ENCODE measurements at regions not wholly inside any gene's neighbourhood (a gene's known extent, or its start where the extent isn't known, plus 50 kb on each side); places are given as distances from the start of the nearest gene placed in this dataset.

GRCh38 chr4:20496068-20496467, 204.2 kb upstream of the PACRGL start:
- H3K79me2 ChIP-seq (ENCODE audit: insufficient read depth, low read depth, low read length): no peaks in the 10 kb centered on the region
- no peak overlapping the region for H2AFZ ChIP-seq (ENCODE audit: low read length)
- H4K20me1 ChIP-seq (ENCODE audit: insufficient read depth, low read length): no peaks in the 10 kb centered on the region
- intact Hi-C loops (cut with micrococcal nuclease; ENCODE audit: unreplicated experiment): no loop called here
- H3K4me3 ChIP-seq (ENCODE audit: low read depth, low read length, poor library complexity, severe bottlenecking): no peak overlapping the region
- no peak for DNase-seq (ENCODE audit: low spot score)
- H3K4me2 ChIP-seq (ENCODE audit: low read length): no peak overlapping the region
- CTCF ChIA-PET (ENCODE audit: unreplicated experiment): no interaction called here
- no peaks in the 10 kb centered on the region for H3K9me2 ChIP-seq (ENCODE audit: insufficient read depth, low read length)
- POLR2A ChIA-PET: interaction anchor here (0.6 to 0.7 kb wide), 2 partner anchors 48 to 785 kb away, joined by 3 to 5 read pairs; no protein-coding TSS in a partner anchor
- H3K27ac ChIP-seq (ENCODE audit: low read depth, low read length, poor library complexity, severe bottlenecking): no peak overlapping the region
- H3K4me1 ChIP-seq (ENCODE audit: insufficient read depth, low read length, poor library complexity, severe bottlenecking): no peaks in the 10 kb centered on the region
- no peaks in the 10 kb centered on the region for H3K36me3 ChIP-seq (ENCODE audit: insufficient read depth, low read length)
- no peak for TF ChIP-seq CTCF (conservative IDR thresholded peaks at IDR 0.05; ENCODE audit: low read length)
- no peak for TF ChIP-seq EZH2phosphoT487 (IDR thresholded peaks at IDR 0.05; ENCODE audit: borderline replicate concordance, low read depth, low read length)
- BruUV-seq (replicated peaks): no TSS peak
- H3K9me3 ChIP-seq (ENCODE audit: low read length): no peaks in the 10 kb centered on the region

GRCh38 chr4:20504146-20504545, 196.1 kb upstream of the PACRGL start:
- no TSS peak for BruUV-seq (replicated peaks)
- DNase-seq (ENCODE audit: low spot score): no peak
- no peaks in the 10 kb centered on the region for H3K9me3 ChIP-seq (ENCODE audit: low read length)
- POLR2A ChIA-PET: no interaction called here
- H4K20me1 ChIP-seq (ENCODE audit: insufficient read depth, low read length): no peaks in the 10 kb centered on the region
- no peaks in the 10 kb centered on the region for H3K36me3 ChIP-seq (ENCODE audit: insufficient read depth, low read length)
- no peak overlapping the region for H3K4me3 ChIP-seq (ENCODE audit: low read depth, low read length, poor library complexity, severe bottlenecking)
- no peaks in the 10 kb centered on the region for H3K9me2 ChIP-seq (ENCODE audit: insufficient read depth, low read length)
- no peak overlapping the region for H3K27ac ChIP-seq (ENCODE audit: low read depth, low read length, poor library complexity, severe bottlenecking)
- CTCF ChIA-PET (ENCODE audit: unreplicated experiment): no interaction called here
- H3K79me2 ChIP-seq (ENCODE audit: insufficient read depth, low read depth, low read length): no peaks in the 10 kb centered on the region
- H3K4me1 ChIP-seq (ENCODE audit: insufficient read depth, low read length, poor library complexity, severe bottlenecking): no peaks in the 10 kb centered on the region
- H3K4me2 ChIP-seq (ENCODE audit: low read length): no peak overlapping the region
- intact Hi-C loops (cut with micrococcal nuclease; ENCODE audit: unreplicated experiment): no loop called here
- no peak overlapping the region for H2AFZ ChIP-seq (ENCODE audit: low read length)
- no peak for TF ChIP-seq EZH2phosphoT487 (IDR thresholded peaks at IDR 0.05; ENCODE audit: borderline replicate concordance, low read depth, low read length)
- no peak for TF ChIP-seq CTCF (conservative IDR thresholded peaks at IDR 0.05; ENCODE audit: low read length)

GRCh38 chr4:20505927-20506326, 194.3 kb upstream of the PACRGL start:
- CTCF ChIA-PET (ENCODE audit: unreplicated experiment): no interaction called here

More at GRCh38 chr4:20505927-20506326, 194.3 kb upstream of the PACRGL start:
- H3K9me2 ChIP-seq (ENCODE audit: insufficient read depth, low read length): no peaks in the 10 kb centered on the region
- no peaks in the 10 kb centered on the region for H3K79me2 ChIP-seq (ENCODE audit: insufficient read depth, low read depth, low read length)
- no peaks in the 10 kb centered on the region for H4K20me1 ChIP-seq (ENCODE audit: insufficient read depth, low read length)
- no peaks in the 10 kb centered on the region for H3K36me3 ChIP-seq (ENCODE audit: insufficient read depth, low read length)
- BruUV-seq (replicated peaks): no TSS peak
- TF ChIP-seq EZH2phosphoT487 (IDR thresholded peaks at IDR 0.05; ENCODE audit: borderline replicate concordance, low read depth, low read length) (no peak), CTCF (conservative IDR thresholded peaks at IDR 0.05; ENCODE audit: low read length) (no peak)
- no peaks in the 10 kb centered on the region for H3K9me3 ChIP-seq (ENCODE audit: low read length)
- intact Hi-C loops (cut with micrococcal nuclease; ENCODE audit: unreplicated experiment): no loop called here
- H2AFZ ChIP-seq (ENCODE audit: low read length): no peak overlapping the region
- H3K4me1 ChIP-seq (ENCODE audit: insufficient read depth, low read length, poor library complexity, severe bottlenecking): no peaks in the 10 kb centered on the region
- no peak for DNase-seq (ENCODE audit: low spot score)
- H3K27ac ChIP-seq (ENCODE audit: low read depth, low read length, poor library complexity, severe bottlenecking): no peak overlapping the region
- H3K4me2 ChIP-seq (ENCODE audit: low read length): no peak overlapping the region
- H3K4me3 ChIP-seq (ENCODE audit: low read depth, low read length, poor library complexity, severe bottlenecking): no peak overlapping the region
- POLR2A ChIA-PET: interaction anchor here (0.6 kb wide), 1 partner anchor 94 kb away, joined by 3 read pairs; no protein-coding TSS in a partner anchor

Measured in OCI-LY7 (cell line).